Endothelial cell of umbilical vein (primary cell): ENCODE measurements at regions not wholly inside any gene's neighbourhood (a gene's known extent, or its start where the extent isn't known, plus 50 kb on each side); places are given as distances from the start of the nearest gene placed in this dataset.

Experiments
- BruUV-seq: library from RNA; stranded (reverse); fragments of 400-500 nt; replicated peaks from 2 replicates; lab custom pipeline; 2021; lab: Mats Ljungman, UMichigan
- CTCF ChIA-PET: fragments of 300-600, 350-600 bp; sonication (Branson Sonifier 250); formaldehyde crosslinking; loops from one replicate; lab custom pipeline; 2021; ENCODE audit warnings: antibody characterized with exemption, inconsistent platforms; lab: Charles Lee
- POLR2A ChIA-PET: fragments of 300-600, 350-600 bp; sonication (Branson Sonifier 250); formaldehyde crosslinking; loops from one replicate; lab custom pipeline; 2021; ENCODE audit warnings: antibody characterized with exemption, inconsistent platforms; lab: Charles Lee
- DNase-seq: peaks from one replicate; pipeline ENCODE4 v3.0.0-alpha.2; 2011; ENCODE audit warnings: low read depth, low spot score
- FAIRE-seq: peaks from 2 replicates; lab custom pipeline; 2011; peaks lifted over from hg19 to GRCh38; lab: Jason Lieb, UNC
- H2AFZ ChIP-seq: 2 replicates; pipeline ENCODE4 v1.6.0; 2012; ENCODE audit warnings: low read depth, low read length, control low read depth, inconsistent platforms
- H3K27ac ChIP-seq: 2 replicates; pipeline ENCODE4 v1.5.1; 2011; ENCODE audit warnings: low read depth, mild to moderate bottlenecking, control low read depth, low read length, moderate library complexity; ENCODE audit not compliant: insufficient read depth
- H3K27me3 ChIP-seq, 2 experiments: 2 replicates each; pipeline versions ENCODE4 v1.6.0 to v1.6.1; 2011; ENCODE audit warnings: low read length in 2 of 2, mixed read lengths in 1 of 2; ENCODE audit not compliant: control insufficient read depth in 2 of 2, insufficient read depth in 2 of 2
- H3K36me3 ChIP-seq, 2 experiments: 2 replicates in 1 of 2; 3 replicates in 1 of 2; pipeline ENCODE4 v1.5.1; 2011; ENCODE audit warnings: low read length in 2 of 2, mild to moderate bottlenecking in 1 of 2, moderate library complexity in 1 of 2; ENCODE audit not compliant: control insufficient read depth in 2 of 2, insufficient read depth in 2 of 2; ENCODE audit errors: extremely low read depth in 1 of 2
- H3K4me1 ChIP-seq: 3 replicates; pipeline ENCODE4 v1.5.1; 2011; ENCODE audit warnings: mild to moderate bottlenecking, low read length; ENCODE audit not compliant: control insufficient read depth, insufficient read depth; ENCODE audit errors: extremely low read depth
- H3K4me2 ChIP-seq: 2 replicates; pipeline ENCODE4 v1.6.1; 2011; ENCODE audit warnings: low read length, control low read depth, mixed read lengths; ENCODE audit not compliant: insufficient read depth
- H3K4me3 ChIP-seq, 3 experiments: fragments of 200-600 bp in 1 of 3; sonication (generic), shearing (Covaris generic) in 1 of 3; replicated peaks in 1 of 3; 2 replicates each; pipeline ENCODE4 v1.5.1; 2011 to 2016; ENCODE audit warnings: control low read depth in 3 of 3, low read length in 3 of 3, mild to moderate bottlenecking in 2 of 3, inconsistent platforms in 1 of 3, low read depth in 1 of 3, moderate library complexity in 1 of 3; ENCODE audit not compliant: insufficient read depth in 1 of 3
- H3K79me2 ChIP-seq: 2 replicates; pipeline ENCODE4 v1.6.0; 2012; ENCODE audit warnings: low read length, inconsistent platforms; ENCODE audit not compliant: control insufficient read depth, insufficient read depth
- H3K9ac ChIP-seq: replicated peaks from 2 replicates; pipeline ENCODE3; 2011; ENCODE audit warnings: low read length, control low read depth; ENCODE audit not compliant: insufficient read depth; ENCODE audit errors: extremely low read depth
- H3K9me1 ChIP-seq: replicated peaks from 3 replicates; pipeline ENCODE4 v1.6.0; 2011; ENCODE audit warnings: mild to moderate bottlenecking, low read length; ENCODE audit not compliant: control insufficient read depth, insufficient read depth; ENCODE audit errors: extremely low read depth
- H3K9me3 ChIP-seq: replicated peaks from 2 replicates; pipeline ENCODE4 v1.5.1; 2012; ENCODE audit warnings: low read length, inconsistent platforms; ENCODE audit not compliant: control insufficient read depth, insufficient read depth
- H4K20me1 ChIP-seq: replicated peaks from 2 replicates; pipeline ENCODE3; 2011; ENCODE audit warnings: mild to moderate bottlenecking, low read length; ENCODE audit not compliant: control insufficient read depth, insufficient read depth; ENCODE audit errors: extremely low read depth
- CTCF ChIP-seq, 2 donors: IDR thresholded peaks; 1 replicate in 1 of 2; 2 replicates in 1 of 2; pipeline ENCODE4 v1.5.1; 2011; ENCODE audit warnings: low read length in 2 of 2, mild to moderate bottlenecking in 2 of 2, moderate library complexity in 2 of 2, control low read depth in 1 of 2, inconsistent platforms in 1 of 2, low read depth in 1 of 2; ENCODE audit not compliant: insufficient read depth in 1 of 2; ENCODE audit errors: extremely low read depth in 1 of 2
- EZH2 ChIP-seq: IDR thresholded peaks from 2 replicates; pipeline ENCODE4 v1.6.1; 2012; ENCODE audit warnings: borderline replicate concordance, low read depth, mild to moderate bottlenecking, moderate library complexity, low read length, inconsistent platforms; ENCODE audit not compliant: severe bottlenecking
- FOS ChIP-seq: IDR thresholded peaks from 2 replicates; pipeline ENCODE4 v1.6.1; 2011; ENCODE audit warnings: mild to moderate bottlenecking, low read length, moderate library complexity, borderline replicate concordance; ENCODE audit not compliant: insufficient read depth
- GATA2 ChIP-seq: IDR thresholded peaks from 2 replicates; pipeline ENCODE4 v1.7.0; 2011; ENCODE audit warnings: low read depth, mild to moderate bottlenecking, moderate library complexity, mixed read lengths, low read length; ENCODE audit not compliant: insufficient read length, insufficient read depth
- JUN ChIP-seq: IDR thresholded peaks from 2 replicates; pipeline ENCODE4 v1.6.1; 2011; ENCODE audit warnings: borderline replicate concordance, low read depth; ENCODE audit not compliant: insufficient read length, insufficient read depth
- MAX ChIP-seq: IDR thresholded peaks from 2 replicates; pipeline ENCODE4 v1.6.1; 2011; ENCODE audit not compliant: insufficient read depth, insufficient read length
- MYC ChIP-seq: IDR thresholded peaks from one replicate; pipeline ENCODE4 v1.6.1; 2011; ENCODE audit warnings: mild to moderate bottlenecking, low read depth, low read length
- POLR2A ChIP-seq: IDR thresholded peaks from 2 replicates; pipeline ENCODE4 v1.6.1; 2012; ENCODE audit warnings: low read depth, mild to moderate bottlenecking, control low read depth, low read length
- POLR2AphosphoS5 ChIP-seq: IDR thresholded peaks from 2 replicates; pipeline ENCODE4 v1.6.1; 2012; ENCODE audit warnings: low read depth, mild to moderate bottlenecking, control low read depth, low read length, moderate library complexity; ENCODE audit not compliant: insufficient read depth
- dilution Hi-C: fragments of 300-500 bp; cut with MboI; formaldehyde crosslinking; loops from one replicate; pipeline ENCODE4 v1.15.0; 2019; ENCODE audit warnings: low sequenced_read_pairs; ENCODE audit not compliant: extremely low pct_ligation_motif_present
- intact Hi-C: fragments of 100-400 bp; cut with micrococcal nuclease; formaldehyde crosslinking; loops from one replicate; pipeline ENCODE4 v1.10.0; 2022

- FAIRE-seq: no peak
- BruUV-seq: no TSS peak
- intact Hi-C loops (no loop called here), dilution Hi-C loops (no loop called here)
- Histone ChIP-seq H3K4me1 (no peaks in the 10 kb centered on the region), H3K4me3 (no peak overlapping the region), H3K79me2 (no peaks in the 10 kb centered on the region), H3K9me3 (no peaks in the 10 kb centered on the region), H3K27me3 (no peaks in the 10 kb centered on the region), H3K4me2 (no peak overlapping the region), H3K9ac (no peak overlapping the region), H3K36me3 (no peaks in the 10 kb centered on the region), H2AFZ (no peak overlapping the region), H3K9me1 (no peaks in the 10 kb centered on the region), H3K27ac (no peak overlapping the region), H4K20me1 (no peaks in the 10 kb centered on the region)
- CTCF ChIA-PET: no interaction called here
- no peak for TF ChIP-seq POLR2AphosphoS5
- DNase-seq: no peak
- POLR2A ChIA-PET: no interaction called here
Measured at GRCh38 chr6:15096894-15097837, 148.7 kb upstream of the JARID2 start.

DNA sequence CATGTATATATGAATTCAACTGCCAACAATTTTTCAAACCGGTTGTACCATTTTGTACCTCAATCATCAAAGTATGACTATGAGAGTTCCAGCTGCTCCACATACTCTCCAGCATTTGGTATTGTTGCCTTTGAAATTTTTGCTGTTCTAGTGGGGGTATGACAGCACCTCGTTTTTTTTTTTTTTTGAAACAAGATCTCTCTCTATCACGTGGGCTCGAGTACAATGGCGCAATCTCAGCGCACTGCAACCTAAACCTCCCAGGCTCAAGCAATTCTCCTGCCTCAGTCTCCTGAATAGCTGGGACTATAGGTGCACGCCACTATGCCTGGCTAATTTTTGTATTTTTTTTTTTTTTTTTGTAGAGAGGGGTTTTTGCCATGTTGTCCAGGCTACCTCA lies 144.7 kb upstream of the JARID2 start:
- ChIA-PET POLR2A (no interaction called here), CTCF (no interaction called here)
- dilution Hi-C loops: no loop called here

More for the DNA sequence above, 144.7 kb upstream of the JARID2 start:
- no peaks in the 10 kb centered on the region for H3K36me3 ChIP-seq
- no peaks in the 10 kb centered on the region for H3K4me1 ChIP-seq
- no peak for TF ChIP-seq MAX
- TF ChIP-seq GATA2: no peak
- no peak for TF ChIP-seq EZH2
- no peak for TF ChIP-seq JUN
- no peak for TF ChIP-seq POLR2A
- TF ChIP-seq MYC: no peak
- TF ChIP-seq POLR2AphosphoS5: no peak
- TF ChIP-seq FOS: no peak
- TF ChIP-seq CTCF (IDR thresholded peaks at IDR 0.05; ENCODE audit: extremely low read depth in 1 of 2, insufficient read depth in 1 of 2, low read depth in 1 of 2, low read length in 2 of 2): no peak
- intact Hi-C loops: no loop called here
- H4K20me1 ChIP-seq: no peaks in the 10 kb centered on the region
- H3K27me3 ChIP-seq: no peaks in the 10 kb centered on the region
- H2AFZ ChIP-seq: no peak overlapping the region
- H3K27ac ChIP-seq: no peak overlapping the region
- H3K4me3 ChIP-seq: no peak overlapping the region
- no peak overlapping the region for H3K4me2 ChIP-seq
- no peaks in the 10 kb centered on the region for H3K79me2 ChIP-seq
- peaks cover 2% of the 10 kb centered on the region for H3K9me3 ChIP-seq
- no peaks in the 10 kb centered on the region for H3K9me1 ChIP-seq
- no peak for DNase-seq
- H3K9ac ChIP-seq: no peak overlapping the region
- no TSS peak for BruUV-seq
- no peak for FAIRE-seq
